Activated T-helper 1 cell treated with anti-CD3 and anti-CD28 coated beads, Interleukin-2, amount 50 U/mL, for 16 hours (primary cell): ENCODE measurements at regions not wholly inside any gene's neighbourhood (a gene's known extent, or its start where the extent isn't known, plus 50 kb on each side); places are given as distances from the start of the nearest gene placed in this dataset.

ENCODE experiments used
- DNase-seq, 2 donors: peaks; one replicate each; pipeline ENCODE4 v3.0.0-alpha.2; 2020; ENCODE audit warnings: low read depth in 1 of 2, low spot score in 1 of 2

DNA sequence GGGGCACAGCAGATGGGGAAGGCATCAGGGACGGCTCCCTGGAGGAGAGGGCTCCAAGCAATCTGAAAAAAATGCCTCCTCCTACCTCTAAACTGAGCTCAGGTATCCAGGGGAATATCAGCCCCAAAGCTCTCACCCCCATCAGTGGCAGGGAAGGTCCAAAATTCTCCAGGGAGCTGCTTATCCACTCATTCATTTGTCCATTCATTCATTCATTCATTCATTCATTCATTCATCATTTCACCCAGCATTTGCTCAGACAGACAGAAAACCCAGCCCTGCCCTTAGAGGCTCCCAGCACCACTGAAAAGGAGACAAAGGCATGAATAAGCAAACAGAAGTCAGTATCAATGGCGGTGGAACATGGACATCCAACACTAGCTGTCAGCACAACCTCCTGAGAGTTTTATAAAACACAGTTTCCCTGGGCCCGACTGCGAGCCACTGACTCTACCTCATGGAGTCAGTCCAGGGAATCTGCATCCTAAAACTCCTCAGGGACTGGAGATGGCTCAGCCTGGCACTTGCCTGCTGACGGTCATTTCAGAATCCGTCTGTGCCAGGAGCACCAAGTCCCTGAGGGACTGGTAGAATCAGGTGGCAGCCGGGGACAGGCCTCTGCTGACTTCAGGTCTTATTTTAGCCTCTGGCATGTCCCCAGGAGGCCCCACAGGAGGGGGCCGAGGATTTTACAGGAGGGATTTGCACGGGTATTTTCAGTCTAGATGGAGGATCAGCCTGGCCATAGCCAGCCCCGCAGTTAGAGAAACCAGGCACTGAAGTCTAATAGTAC is 164.6 kb downstream of the MN1 start:
- DNase-seq: no peak

- DNase-seq: no peak
Observed at GRCh38 chr22:27637604-27638003, 164.0 kb downstream of the MN1 start.

GRCh38 chr22:27638329-27639233 is 163.0 kb downstream of the MN1 start:
- no peak for DNase-seq

GRCh38 chr22:27639248-27640086 is 162.1 kb downstream of the MN1 start:
- DNase-seq: no peak

- no peak for DNase-seq
Observed at GRCh38 chr22:27641049-27641795, 160.3 kb downstream of the MN1 start.

GRCh38 chr22:27642104-27642800 is 159.3 kb downstream of the MN1 start:
- no peak for DNase-seq

- DNase-seq: no peak
Observed at GRCh38 chr22:27643907-27644306, 157.6 kb downstream of the MN1 start.

DNA sequence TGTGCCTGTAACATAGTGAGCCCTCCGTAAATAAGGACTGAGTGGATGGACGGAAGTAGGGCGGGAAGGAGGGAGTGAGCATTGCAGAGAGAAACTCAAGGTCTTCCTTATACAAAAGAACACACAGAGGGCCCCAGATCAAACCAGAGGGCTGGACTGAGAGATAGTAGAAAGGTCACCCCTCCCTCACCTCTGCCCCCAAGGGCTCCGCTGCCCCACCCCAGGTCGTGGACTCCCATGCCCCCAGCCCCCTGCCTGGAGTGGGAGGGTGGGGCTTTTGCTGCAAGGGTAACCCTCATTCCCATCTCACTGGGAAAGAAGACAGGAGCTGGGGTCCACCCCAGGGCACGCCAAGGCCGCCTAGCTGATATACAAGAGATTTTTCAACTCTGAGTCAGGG is 157.0 kb downstream of the MN1 start:
- no peak for DNase-seq

DNA sequence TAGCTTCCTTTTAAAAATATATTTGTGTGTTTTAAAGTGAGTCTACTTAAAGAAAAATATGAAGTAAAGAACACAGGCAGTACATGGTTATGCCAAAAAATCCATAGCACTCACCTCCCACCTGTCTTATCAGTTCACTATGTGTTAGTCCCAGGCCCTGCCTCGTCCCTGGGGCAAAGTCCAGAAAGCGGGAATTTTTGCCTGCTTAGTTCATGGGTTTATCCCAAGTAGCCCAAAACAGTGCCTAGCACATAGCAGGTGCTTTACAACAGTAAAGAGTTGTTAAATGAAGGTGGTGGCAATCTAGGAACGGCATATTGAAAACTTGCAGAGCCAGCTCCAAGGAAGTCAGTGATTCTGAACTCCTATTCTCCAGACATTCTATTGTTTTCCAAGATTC is 154.0 kb downstream of the MN1 start:
- DNase-seq: no peak

GRCh38 chr22:27648074-27648473 is 153.5 kb downstream of the MN1 start:
- no peak for DNase-seq

DNA sequence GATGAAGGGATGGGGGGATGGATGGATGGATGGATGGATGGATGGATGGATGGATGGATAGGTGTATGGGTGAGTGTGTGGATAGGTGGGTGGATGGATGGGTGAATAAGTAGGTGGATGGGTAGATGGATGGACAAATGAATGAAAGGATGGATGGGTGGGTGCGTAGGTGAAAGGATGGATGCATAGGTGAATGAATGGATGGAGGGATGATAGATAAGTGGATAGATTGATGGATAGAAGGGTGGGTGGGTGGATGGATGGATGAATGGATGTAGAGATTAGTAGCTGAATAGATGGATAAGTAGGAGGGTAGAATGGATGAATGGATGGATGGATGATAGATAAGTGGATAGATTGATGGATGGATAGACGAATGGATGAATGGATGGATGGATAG is 152.7 kb downstream of the MN1 start:
- DNase-seq: no peak

GRCh38 chr22:27650572-27650971 is 151.0 kb downstream of the MN1 start:
- DNase-seq: no peak

DNA sequence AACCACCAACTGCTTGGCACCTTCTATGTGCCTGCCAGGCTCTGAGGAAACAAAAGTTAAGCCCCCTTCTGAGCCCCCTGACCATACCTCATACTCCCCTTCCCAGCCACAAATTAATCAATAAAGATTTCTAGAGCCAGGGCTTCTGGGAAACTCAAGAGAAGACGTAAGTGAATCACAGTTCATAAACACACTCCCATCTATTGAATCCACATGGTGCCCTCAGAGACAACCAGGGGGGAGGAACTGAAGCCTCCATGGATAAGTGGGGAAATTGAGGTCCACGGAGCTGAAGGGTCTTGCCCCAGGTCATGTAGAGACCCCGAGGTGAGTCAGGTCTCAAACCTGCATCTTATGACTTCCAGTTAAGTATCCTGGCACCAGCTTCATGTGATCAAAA is 150.6 kb downstream of the MN1 start:
- DNase-seq: no peak

- DNase-seq: no peak
Observed at GRCh38 chr22:27651486-27651885, 150.1 kb downstream of the MN1 start.

GRCh38 chr22:27654546-27655445 is 146.8 kb downstream of the MN1 start:
- DNase-seq: no peak

DNA sequence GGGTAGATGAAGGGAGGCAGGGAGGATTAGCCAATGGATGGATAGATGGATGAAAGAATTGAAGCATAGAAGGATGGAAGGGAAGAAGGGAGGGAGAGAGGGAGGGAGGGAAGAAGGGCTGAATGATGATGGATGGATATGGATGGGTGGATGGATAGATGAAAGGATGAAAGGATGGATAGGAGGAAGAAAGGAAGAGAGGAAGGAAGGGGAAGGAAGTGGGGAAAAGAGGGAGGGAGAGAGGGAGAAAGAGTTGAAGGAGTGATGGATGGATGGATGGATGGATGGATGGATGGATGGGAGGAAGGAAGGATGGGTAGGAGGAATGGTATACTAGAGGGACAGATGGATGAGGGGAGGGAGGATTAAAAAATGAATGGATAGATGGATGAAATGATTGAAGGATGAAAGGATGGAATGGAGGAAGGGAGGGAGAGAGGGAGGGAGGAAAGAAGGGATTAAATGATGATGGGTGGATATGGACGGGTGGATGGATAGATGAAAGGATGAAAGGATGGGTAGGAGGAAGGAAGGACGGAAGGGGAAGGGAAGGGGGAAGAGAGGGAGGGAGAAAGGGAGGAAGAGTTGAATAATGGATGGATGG is 145.9 kb downstream of the MN1 start:
- no peak for DNase-seq

GRCh38 chr22:27656970-27657369 is 144.6 kb downstream of the MN1 start:
- DNase-seq: no peak

DNA sequence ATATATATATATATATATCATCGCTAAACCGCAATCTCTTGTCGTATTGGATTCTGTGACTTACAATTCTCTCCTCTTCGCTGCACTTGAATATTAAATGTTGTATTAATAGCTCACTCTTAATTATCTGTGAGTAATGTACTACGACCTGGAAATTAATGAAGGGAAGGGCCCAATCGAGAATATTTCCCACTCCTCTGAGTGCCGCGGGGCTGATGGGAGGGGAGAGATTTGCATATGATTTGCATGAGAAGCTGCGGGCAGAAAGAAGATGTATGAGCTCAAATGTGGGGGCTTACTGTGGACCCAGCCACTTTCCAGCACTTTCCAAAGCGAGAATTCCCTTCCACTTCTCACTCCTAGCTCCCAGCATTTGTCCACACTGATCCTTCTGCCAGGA is 141.2 kb downstream of the MN1 start:
- DNase-seq: no peak
